Small intestine (tissue), 7 donors: ENCODE measurements at regions not wholly inside any gene's neighbourhood (a gene's known extent, or its start where the extent isn't known, plus 50 kb on each side); places are given as distances from the start of the nearest gene placed in this dataset.

Experiments
- DNase-seq, 2 donors: peaks; one replicate each; pipeline versions ENCODE4 v3.0.0 to v3.0.0-alpha.2; 2013
- FAIRE-seq: peaks from 2 replicates; lab custom pipeline; 2012; peaks lifted over from hg19 to GRCh38; lab: Jason Lieb, UNC
- H3K27ac ChIP-seq, 3 donors: one replicate each; pipeline ENCODE4 v1.5.1; 2013; ENCODE audit warnings: low read length in 2 of 3, mild to moderate bottlenecking in 2 of 3, control low read depth in 1 of 3, inconsistent platforms in 1 of 3, low read depth in 1 of 3, moderate library complexity in 1 of 3
- H3K27me3 ChIP-seq, 3 donors: one replicate each; pipeline ENCODE4 v1.6.1; 2013; ENCODE audit warnings: low read length in 3 of 3, inconsistent platforms in 1 of 3; ENCODE audit not compliant: control insufficient read depth in 3 of 3, insufficient read depth in 3 of 3
- H3K36me3 ChIP-seq, 3 donors: one replicate each; pipeline ENCODE4 v1.6.1; 2013; ENCODE audit warnings: low read length in 3 of 3, inconsistent platforms in 1 of 3, low read depth in 1 of 3, mild to moderate bottlenecking in 1 of 3, moderate library complexity in 1 of 3; ENCODE audit not compliant: control insufficient read depth in 3 of 3, insufficient read depth in 2 of 3
- H3K4me1 ChIP-seq, 3 donors: one replicate each; pipeline ENCODE4 v1.6.1; 2013; ENCODE audit warnings: low read length in 2 of 3, inconsistent platforms in 1 of 3, low read depth in 1 of 3, mild to moderate bottlenecking in 1 of 3, moderate library complexity in 1 of 3; ENCODE audit not compliant: control insufficient read depth in 3 of 3, insufficient read depth in 2 of 3
- H3K4me3 ChIP-seq, 3 donors: one replicate each; pipeline ENCODE4 v1.5.1; 2013; ENCODE audit warnings: low read length in 3 of 3, control low read depth in 1 of 3, inconsistent platforms in 1 of 3, low read depth in 1 of 3, mild to moderate bottlenecking in 1 of 3, moderate library complexity in 1 of 3
- H3K9me3 ChIP-seq, 2 donors: one replicate each; pipeline ENCODE4 v1.6.1; 2013; ENCODE audit warnings: low read depth in 1 of 2, low read length in 1 of 2; ENCODE audit not compliant: control insufficient read depth in 2 of 2, insufficient read depth in 1 of 2
- WGBS, 3 donors: extraction: QIAGEN DNeasy Blood & Tissue Kit; methylation state at CpG; one replicate each; pipeline ENCODE4 v1.1.7; 2013; 5-methylcytosine and 5-hydroxymethylcytosine counted together
- donor health status: healthy with polysubstance abuse.
- donor health status: control.
- donor health status: control.
- donor health status: Bipolar disorder and iron deficiency.
- donor health status: healthy.

DNA sequence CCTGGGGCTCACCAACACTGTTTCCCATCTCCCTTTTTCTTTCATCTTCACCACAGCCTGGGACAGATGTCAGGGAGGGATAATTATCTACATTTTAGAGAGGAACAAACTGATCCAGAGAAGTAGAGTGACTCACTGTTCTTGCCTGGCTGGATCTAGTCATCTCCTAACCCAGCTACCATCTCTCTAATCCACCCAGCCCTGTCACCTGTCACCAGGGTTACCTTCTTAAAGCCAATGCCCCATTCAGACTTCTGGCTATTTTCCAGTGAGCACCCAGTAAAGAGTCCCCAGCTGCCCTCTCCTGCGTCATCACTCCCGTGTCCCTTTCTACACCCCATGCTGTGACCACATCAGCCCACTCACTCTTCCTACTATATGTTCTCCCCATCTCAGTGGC, 68.4 kb upstream of the DUSP5 start:
- no peak overlapping the region for H3K27ac ChIP-seq
- no peak for DNase-seq
- FAIRE-seq = no peak
- no peaks in the 10 kb centered on the region for H3K9me3 ChIP-seq
- H3K4me1 ChIP-seq = peaks cover 0 to 4% (median 0%) of the 10 kb centered on the region in 3 donors
- 58 to 89% (median 70%) methylated on average over 2 of the region's 2 CpGs for WGBS, 3 donors
- H3K4me3 ChIP-seq = no peak overlapping the region
- no peaks in the 10 kb centered on the region for H3K36me3 ChIP-seq
- no peaks in the 10 kb centered on the region for H3K27me3 ChIP-seq

DNA sequence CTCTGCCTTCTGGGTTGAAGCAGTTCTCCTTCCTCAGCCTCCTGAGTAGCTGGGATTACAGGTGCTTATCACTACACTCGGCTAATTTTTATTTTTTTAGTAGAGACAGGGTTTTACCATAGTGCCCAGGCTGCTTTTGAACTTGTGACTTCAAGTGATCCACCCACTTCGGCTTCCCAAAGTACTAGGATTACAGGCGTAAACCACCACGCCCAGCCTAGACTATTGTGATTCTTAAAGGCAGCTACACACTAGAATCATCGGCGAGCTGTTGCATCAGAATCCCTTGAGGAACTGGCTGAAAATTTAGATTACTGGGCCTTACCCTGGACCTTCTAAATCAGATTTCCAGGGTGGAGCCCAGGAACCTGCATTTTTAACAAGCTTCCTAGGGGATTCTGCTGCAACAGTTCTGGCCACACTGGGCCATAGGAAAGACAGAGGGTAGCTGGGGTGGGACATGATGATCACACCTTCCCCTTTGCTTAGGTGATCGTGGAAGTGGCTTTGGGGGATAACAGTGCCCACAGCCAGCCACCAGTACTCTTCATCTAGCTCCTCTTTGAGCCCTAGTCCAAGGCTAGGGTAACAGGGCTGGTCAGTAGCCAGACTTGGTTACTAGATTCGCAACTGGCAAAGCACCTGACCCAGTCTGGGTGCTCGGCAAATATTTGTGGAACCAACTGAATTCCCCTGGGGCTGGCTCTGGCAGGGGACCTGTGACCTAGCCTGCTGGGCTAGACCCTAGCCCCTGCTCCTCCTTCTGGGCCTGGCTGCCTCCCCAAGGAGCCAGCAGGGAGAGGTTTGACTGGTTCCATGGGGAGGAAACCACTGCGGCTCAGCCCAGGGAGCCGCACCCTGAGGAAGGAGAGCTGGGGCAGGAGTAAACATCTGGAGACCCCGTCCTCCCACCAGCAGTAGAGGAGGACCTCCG, 67.1 kb upstream of the DUSP5 start:
- Histone ChIP-seq H3K9me3 (no peaks in the 10 kb centered on the region), H3K4me1 (peaks cover 0 to 4% (median 0%) of the 10 kb centered on the region in 3 donors), H3K4me3 (no peak overlapping the region), H3K27me3 (no peaks in the 10 kb centered on the region), H3K27ac (no peak overlapping the region), H3K36me3 (no peaks in the 10 kb centered on the region)
- FAIRE-seq (no peak), DNase-seq (no peak)
- WGBS, 3 donors = 73 to 84% (median 77%) methylated on average over 13 of the region's 13 CpGs

DNA sequence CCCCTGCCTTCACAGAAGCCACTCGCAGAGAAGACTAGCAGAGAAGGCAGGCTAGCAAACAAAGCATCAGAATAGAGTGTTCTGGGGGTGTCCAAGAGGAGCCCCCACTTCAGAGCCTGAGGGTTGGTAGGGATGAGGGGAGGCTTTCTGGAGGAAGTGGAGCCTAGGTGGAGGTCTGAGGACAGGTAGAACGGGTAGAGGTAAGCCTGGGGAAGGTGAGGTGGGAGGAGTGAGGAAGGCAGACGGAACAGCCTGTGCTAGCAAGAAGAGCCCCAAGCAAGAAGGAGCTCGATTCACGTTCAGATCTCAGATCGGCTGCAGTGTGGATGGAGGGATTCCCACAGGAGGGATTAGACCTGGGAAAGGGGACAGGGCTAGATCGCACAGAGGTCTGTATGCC, 66.0 kb upstream of the DUSP5 start:
- no peaks in the 10 kb centered on the region for H3K36me3 ChIP-seq
- H3K4me3 ChIP-seq = no peak overlapping the region
- WGBS, 3 donors = 87 to 89% (median 87%) methylated on average over 7 of the region's 7 CpGs
- FAIRE-seq (no peak), DNase-seq (no peak)
- no peak overlapping the region for H3K27ac ChIP-seq
- no peaks in the 10 kb centered on the region for H3K27me3 ChIP-seq
- peaks cover 0 to 3% (median 0%) of the 10 kb centered on the region in 3 donors for H3K4me1 ChIP-seq
- no peaks in the 10 kb centered on the region for H3K9me3 ChIP-seq

DNA sequence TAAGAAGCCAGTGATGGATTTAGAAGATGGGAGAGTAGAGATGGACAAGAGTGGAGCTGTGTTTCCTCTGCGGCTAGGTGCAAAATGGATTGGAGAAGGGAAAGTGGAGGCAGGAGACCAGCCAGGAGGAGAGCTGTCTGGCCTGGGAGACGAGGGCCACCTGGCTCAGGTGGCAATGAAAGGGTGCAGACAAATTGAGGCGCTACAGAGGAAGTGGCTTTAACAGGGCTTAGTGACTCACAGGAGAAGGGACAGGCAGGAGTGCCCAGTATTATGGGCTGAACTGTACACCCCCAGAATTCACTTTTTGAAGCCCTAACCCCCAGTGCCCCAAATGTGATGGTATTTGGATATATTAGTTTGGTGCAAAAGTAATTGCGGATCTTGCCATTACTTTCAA, 65.6 kb upstream of the DUSP5 start:
- Histone ChIP-seq H3K4me1 (no peaks in the 10 kb centered on the region), H3K27me3 (no peaks in the 10 kb centered on the region), H3K9me3 (no peaks in the 10 kb centered on the region), H3K4me3 (no peak overlapping the region), H3K27ac (no peak overlapping the region), H3K36me3 (no peaks in the 10 kb centered on the region)
- DNase-seq = no peak
- 71 to 81% (median 78%) methylated on average over 4 of the region's 4 CpGs for WGBS, 3 donors
- no peak for FAIRE-seq

DNA sequence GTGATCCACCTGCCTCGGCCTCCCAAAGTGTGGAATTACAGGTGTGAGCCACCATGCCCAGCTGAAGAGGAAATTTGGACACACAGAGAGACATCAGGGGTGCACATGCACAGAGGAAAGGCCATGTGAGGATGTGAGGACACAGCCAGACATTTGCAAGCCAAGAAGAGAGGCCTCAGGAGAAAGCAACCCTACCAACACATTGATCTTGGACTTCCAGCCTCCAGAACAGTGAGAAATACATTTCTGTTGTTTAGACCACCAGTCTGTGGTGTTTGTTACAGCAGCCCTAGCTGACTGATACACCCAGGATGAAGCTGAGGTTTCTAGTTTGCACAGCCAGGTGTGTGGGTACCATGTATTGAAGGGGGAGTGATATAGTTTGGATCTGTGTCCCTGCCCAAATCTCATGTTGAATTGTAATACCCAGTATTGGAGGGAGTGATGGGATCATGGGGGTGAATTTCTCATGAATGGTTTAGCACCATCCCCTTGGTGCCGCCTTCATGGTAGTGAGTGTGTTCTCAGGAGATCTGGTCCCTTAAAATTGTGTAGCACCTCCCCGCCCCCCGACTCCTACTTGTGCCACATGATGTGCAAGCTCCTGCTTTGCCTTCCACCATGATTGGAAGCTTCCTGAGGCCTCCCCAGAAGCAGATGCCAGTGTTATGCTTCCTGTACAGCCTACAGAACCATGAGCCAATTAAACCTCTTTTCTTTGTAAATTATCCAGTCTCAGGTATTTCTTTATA, 64.7 kb upstream of the DUSP5 start:
- no peak overlapping the region for H3K4me3 ChIP-seq
- no peaks in the 10 kb centered on the region for H3K9me3 ChIP-seq
- H3K4me1 ChIP-seq = no peaks in the 10 kb centered on the region
- no peaks in the 10 kb centered on the region for H3K27me3 ChIP-seq
- DNase-seq = no peak
- H3K36me3 ChIP-seq = no peaks in the 10 kb centered on the region
- WGBS, 3 donors = 97% methylated on average over 4 of the region's 4 CpGs
- no peak for FAIRE-seq
- no peak overlapping the region for H3K27ac ChIP-seq

DNA sequence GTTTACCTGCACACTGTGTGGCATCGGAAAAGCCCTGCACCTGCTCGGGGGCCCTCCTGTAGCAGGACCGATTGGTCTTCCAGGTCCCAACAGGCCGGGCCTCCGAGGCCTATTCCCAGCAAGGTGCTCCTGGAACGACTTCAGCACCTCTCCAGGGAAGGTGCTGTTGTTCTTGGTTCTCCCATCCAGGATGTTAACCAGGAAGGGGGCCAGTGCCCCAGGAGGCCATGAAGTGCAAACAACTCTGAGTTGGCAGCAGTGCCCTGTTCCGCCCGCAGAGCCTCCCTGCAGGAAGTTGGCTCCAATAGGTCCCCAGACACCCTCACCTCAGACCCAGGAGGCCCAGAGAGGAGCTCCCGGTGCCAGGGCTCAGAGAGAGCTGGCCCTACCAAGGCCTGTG, 64.0 kb upstream of the DUSP5 start:
- Histone ChIP-seq H3K27me3 (no peaks in the 10 kb centered on the region), H3K9me3 (no peaks in the 10 kb centered on the region), H3K4me1 (no peaks in the 10 kb centered on the region), H3K4me3 (no peak overlapping the region), H3K27ac (no peak overlapping the region), H3K36me3 (no peaks in the 10 kb centered on the region)
- DNase-seq = no peak
- WGBS, 3 donors = 79 to 89% (median 81%) methylated on average over 9 of the region's 9 CpGs
- no peak for FAIRE-seq

DNA sequence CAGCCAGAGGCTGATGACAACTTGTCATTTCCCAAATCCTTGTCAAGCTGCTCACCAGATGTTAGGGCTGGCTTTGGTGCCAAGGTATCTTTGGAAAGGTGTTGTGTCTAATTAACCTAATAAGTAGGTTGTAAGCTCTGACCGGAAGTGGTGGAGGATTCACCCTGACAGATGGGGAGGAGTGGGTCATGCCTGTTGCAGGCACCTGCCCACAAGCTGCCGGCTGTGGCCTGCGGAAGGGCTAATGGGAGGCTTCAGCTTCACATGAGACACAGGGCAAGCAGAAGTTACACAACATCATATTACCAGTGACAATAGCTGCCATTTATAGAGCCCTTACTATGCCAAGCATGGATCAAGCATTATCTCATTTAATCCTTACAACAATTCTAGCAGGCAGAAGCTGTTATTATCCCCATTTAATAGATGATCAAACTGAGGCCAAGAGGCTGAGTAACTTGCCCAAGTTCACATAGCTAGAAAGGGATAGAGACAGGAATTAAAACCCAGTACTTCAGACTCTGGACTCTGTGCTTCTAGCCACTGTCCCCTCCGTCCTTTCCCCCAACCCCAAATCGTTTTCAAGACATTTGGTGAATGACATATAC, 63.1 kb upstream of the DUSP5 start:
- DNase-seq (no peak), FAIRE-seq (no peak)
- Histone ChIP-seq H3K4me1 (no peaks in the 10 kb centered on the region), H3K9me3 (no peaks in the 10 kb centered on the region), H3K36me3 (no peaks in the 10 kb centered on the region), H3K4me3 (no peak overlapping the region), H3K27me3 (no peaks in the 10 kb centered on the region), H3K27ac (no peak overlapping the region)
- WGBS, 3 donors = 83 to 86% (median 85%) methylated on average over 5 of the region's 5 CpGs

DNA sequence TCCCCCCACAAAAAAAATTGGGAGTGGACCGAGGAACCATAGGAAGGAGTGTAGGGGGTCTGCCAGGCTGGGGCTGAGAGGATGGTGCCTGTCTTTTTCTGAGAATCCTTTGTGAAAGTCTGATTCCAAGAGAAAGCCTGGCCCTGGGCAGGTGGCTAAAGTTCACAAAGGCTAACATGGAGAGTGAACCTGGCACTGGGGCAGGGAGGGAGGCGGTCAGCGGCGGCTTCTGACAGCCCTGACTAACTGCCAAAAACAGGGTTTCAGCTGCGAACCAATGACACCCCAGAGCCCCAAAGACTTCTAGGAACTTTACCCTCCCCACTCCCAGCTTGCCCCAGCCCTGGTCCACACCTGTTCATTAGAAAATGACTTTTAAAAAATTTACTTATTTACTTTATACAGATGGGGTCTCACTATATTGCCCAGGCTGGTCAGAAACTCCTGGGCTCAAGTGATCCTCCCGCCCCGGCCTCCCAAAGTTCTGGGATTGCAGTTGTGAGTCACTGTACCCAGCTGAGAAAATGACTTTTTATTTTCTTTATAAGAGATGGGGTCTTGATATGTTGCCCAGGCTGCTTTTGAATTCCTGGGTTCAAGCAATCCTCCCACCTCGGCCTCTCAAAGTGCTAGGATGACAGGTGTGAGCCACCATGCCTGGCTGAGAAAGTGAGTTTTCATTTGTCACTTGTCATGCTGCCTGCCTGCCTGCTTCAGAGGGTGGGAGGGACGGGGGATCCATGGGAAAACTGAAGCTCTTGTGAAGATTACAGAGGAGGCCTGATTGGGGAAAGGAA, 61.0 kb upstream of the DUSP5 start:
- Histone ChIP-seq H3K4me1 (no peaks in the 10 kb centered on the region), H3K36me3 (no peaks in the 10 kb centered on the region), H3K4me3 (no peak overlapping the region), H3K27ac (no peak overlapping the region), H3K9me3 (no peaks in the 10 kb centered on the region), H3K27me3 (no peaks in the 10 kb centered on the region)
- FAIRE-seq (no peak), DNase-seq (no peak)
- WGBS, 3 donors = 56 to 74% (median 69%) methylated on average over 8 to 9 of the region's 9 CpGs
